SU-DHL-6 (cell line): ENCODE measurements at regions not wholly inside any gene's neighbourhood (a gene's known extent, or its start where the extent isn't known, plus 50 kb on each side); places are given as distances from the start of the nearest gene placed in this dataset.

ENCODE experiments used
- CTCF ChIP-seq: fragments of 200-600 bp; sonication (generic); IDR thresholded peaks from one replicate; pipeline ENCODE4 v1.5.1; 2017; ENCODE audit warnings: antibody characterized with exemption, mild to moderate bottlenecking, low read length, moderate library complexity; ENCODE audit not compliant: insufficient read depth, poor library complexity, severe bottlenecking
- EZH2phosphoT487 ChIP-seq: fragments of 200-600 bp; sonication (generic), shearing (Covaris generic); conservative IDR thresholded peaks from 2 replicates; pipeline ENCODE4 v1.6.1; 2018; ENCODE audit warnings: mild to moderate bottlenecking, antibody characterized with exemption, low read length, moderate library complexity, mixed read lengths

DNA sequence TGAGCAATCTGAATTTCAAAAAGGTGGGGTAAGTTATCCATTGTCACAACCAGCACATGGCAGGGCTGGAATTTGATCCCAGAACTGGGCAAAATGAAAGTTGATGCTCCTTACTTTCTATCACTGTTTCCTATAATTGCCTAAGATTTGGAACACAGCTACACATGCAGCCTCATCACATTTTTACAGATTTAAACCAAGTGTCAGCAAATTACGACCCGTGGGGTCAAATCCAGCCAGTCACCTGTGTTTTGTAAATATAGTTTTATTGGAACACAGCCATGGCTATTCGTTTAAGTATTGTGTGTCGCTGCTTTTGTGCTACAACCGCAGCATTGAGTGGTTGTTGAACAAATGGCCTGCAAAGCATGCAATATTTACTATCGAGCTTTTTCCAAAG is 94.3 kb downstream of the SREK1 start:
- TF ChIP-seq CTCF = no peak
- no peak for TF ChIP-seq EZH2phosphoT487
